ENCODE measurements at regions not wholly inside any gene's neighbourhood (a gene's known extent, or its start where the extent isn't known, plus 50 kb on each side); places are given as distances from the start of the nearest gene placed in this dataset.

DNA sequence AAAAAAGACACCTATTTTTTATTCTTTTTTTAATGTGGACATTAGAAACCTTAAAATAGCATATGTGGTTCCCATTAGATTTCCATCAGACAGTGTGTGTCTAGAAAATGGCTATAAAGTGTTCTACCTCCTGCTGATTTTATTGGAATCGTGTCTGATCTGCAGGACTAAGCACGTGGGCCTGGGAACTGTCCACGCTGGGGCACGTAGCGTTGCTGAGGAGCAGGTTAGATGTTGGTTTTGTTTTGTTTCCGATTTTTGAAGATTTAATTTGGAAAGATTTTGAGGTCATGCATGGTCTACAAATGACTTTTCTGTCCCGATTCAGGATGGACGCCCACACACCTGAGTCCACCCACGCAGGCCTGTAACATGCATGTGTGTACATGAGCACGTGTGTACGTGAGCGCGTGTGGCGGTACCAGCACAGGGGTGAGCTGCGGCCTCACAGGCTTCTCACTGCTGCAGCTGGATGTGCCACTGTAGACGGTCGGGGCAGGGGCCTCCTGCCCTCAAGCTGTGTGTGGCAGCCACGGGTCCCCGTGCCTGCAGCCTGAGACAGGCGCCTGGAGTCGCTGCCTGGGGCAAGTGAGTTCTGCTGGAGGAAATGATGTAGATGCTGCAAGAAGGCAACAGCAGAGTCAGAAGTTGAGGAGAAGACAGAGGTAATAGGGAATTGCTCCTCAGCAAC lies 99.7 kb upstream of the CTDP1 start:
- peaks cover 0 to 10% (median 0%) of the 10 kb centered on the region in 3 donors for H3K36me3 ChIP-seq (ENCODE audit: control insufficient read depth in 3 of 3, insufficient read depth in 3 of 3, low read length in 3 of 3)
- H3K4me3 ChIP-seq (ENCODE audit: low read length in 3 of 3): no peak overlapping the region
- peaks cover 20 to 28% (median 25%) of the 10 kb centered on the region in 3 donors for H3K4me1 ChIP-seq (ENCODE audit: control insufficient read depth in 3 of 3, insufficient read depth in 3 of 3, low read length in 3 of 3)
- H3K27ac ChIP-seq (ENCODE audit: low read depth, low read length): no peak overlapping the region
- no peak overlapping the region for H3K9ac ChIP-seq (ENCODE audit: low read depth in 1 of 3, low read length in 3 of 3)
- H3K9me3 ChIP-seq (ENCODE audit: control insufficient read depth in 3 of 3, low read length in 3 of 3): no peaks in the 10 kb centered on the region
- peaks cover 0 to 8% (median 6%) of the 10 kb centered on the region in 3 donors for H3K27me3 ChIP-seq (ENCODE audit: control insufficient read depth in 3 of 3, insufficient read depth in 3 of 3, low read length in 3 of 3)

DNA sequence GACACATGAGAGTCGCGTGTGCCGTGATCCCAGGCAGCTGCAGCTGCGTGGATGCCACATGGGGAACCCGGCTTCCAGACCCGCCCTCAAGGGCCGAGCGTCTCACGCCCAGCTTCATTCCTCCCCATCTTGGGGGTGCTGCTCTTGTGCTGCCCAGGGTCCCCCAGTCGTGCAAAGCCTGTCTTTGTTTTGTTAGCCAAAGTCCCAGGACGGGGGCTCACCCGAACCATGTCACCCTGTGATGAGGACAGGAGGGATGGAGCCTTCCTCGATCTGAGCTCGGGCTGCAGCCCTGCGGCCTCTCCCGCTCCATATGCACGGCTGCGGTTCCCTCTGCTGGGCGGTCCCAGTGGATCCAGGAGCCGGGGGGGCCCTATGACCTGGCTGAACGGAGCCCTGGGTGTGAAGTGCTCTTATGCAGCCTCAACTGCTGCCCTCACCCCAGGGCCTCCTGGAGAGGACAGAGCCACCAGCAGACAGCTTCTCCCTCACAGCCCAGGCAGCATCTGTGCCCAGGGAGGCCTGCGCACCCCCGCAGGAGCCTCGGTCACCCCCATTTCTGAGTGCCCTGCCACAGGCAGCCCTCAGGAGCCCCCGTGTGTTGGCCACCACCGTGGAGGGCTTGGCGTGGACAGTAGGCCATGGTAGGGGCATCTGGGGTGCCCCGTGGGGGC lies 99.0 kb upstream of the CTDP1 start:
- H3K4me1 ChIP-seq (ENCODE audit: control insufficient read depth in 3 of 3, insufficient read depth in 3 of 3, low read length in 3 of 3): peaks cover 19 to 25% (median 24%) of the 10 kb centered on the region in 3 donors
- H3K27me3 ChIP-seq (ENCODE audit: control insufficient read depth in 3 of 3, insufficient read depth in 3 of 3, low read length in 3 of 3): peaks cover 0 to 8% (median 6%) of the 10 kb centered on the region in 3 donors
- peaks cover 0 to 10% (median 0%) of the 10 kb centered on the region in 3 donors for H3K36me3 ChIP-seq (ENCODE audit: control insufficient read depth in 3 of 3, insufficient read depth in 3 of 3, low read length in 3 of 3)
- no peak overlapping the region for H3K9ac ChIP-seq (ENCODE audit: low read depth in 1 of 3, low read length in 3 of 3)
- no peak overlapping the region for H3K27ac ChIP-seq (ENCODE audit: low read depth, low read length)
- H3K9me3 ChIP-seq (ENCODE audit: control insufficient read depth in 3 of 3, low read length in 3 of 3): no peaks in the 10 kb centered on the region
- no peak overlapping the region for H3K4me3 ChIP-seq (ENCODE audit: low read length in 3 of 3)

GRCh38 chr18:79581406-79581805 lies 98.2 kb upstream of the CTDP1 start:
- Histone ChIP-seq H3K9me3 (ENCODE audit: control insufficient read depth in 3 of 3, low read length in 3 of 3) (no peaks in the 10 kb centered on the region), H3K4me3 (ENCODE audit: low read length in 3 of 3) (no peak overlapping the region), H3K36me3 (ENCODE audit: control insufficient read depth in 3 of 3, insufficient read depth in 3 of 3, low read length in 3 of 3) (peaks cover 0 to 10% (median 0%) of the 10 kb centered on the region in 3 donors), H3K4me1 (ENCODE audit: control insufficient read depth in 3 of 3, insufficient read depth in 3 of 3, low read length in 3 of 3) (peaks cover 13 to 18% (median 17%) of the 10 kb centered on the region in 3 donors), H3K9ac (ENCODE audit: low read depth in 1 of 3, low read length in 3 of 3) (no peak overlapping the region), H3K27me3 (ENCODE audit: control insufficient read depth in 3 of 3, insufficient read depth in 3 of 3, low read length in 3 of 3) (peaks cover 0 to 8% (median 6%) of the 10 kb centered on the region in 3 donors), H3K27ac (ENCODE audit: low read depth, low read length) (no peak overlapping the region)

DNA sequence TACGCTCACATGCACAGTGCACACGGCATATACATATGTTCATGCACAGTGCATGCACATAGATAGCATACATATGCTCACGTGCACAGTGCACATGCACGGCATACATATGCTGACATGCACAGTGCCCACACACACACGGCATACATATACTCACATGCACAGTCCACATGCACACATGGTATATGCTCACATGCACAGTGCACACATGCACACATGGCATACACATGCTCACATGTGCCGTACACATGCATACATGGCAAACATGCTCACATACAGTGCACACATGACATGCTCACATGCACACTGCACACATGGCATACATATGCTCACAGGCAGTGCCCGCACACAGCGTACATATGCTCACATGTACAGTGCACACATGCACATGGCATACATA lies 97.7 kb upstream of the CTDP1 start:
- H3K4me1 ChIP-seq (ENCODE audit: control insufficient read depth in 3 of 3, insufficient read depth in 3 of 3, low read length in 3 of 3): peaks cover 7 to 12% (median 12%) of the 10 kb centered on the region in 3 donors
- H3K27me3 ChIP-seq (ENCODE audit: control insufficient read depth in 3 of 3, insufficient read depth in 3 of 3, low read length in 3 of 3): peaks cover 0 to 6% (median 6%) of the 10 kb centered on the region in 3 donors
- H3K9ac ChIP-seq (ENCODE audit: low read depth in 1 of 3, low read length in 3 of 3): no peak overlapping the region
- H3K27ac ChIP-seq (ENCODE audit: low read depth, low read length): no peak overlapping the region
- H3K36me3 ChIP-seq (ENCODE audit: control insufficient read depth in 3 of 3, insufficient read depth in 3 of 3, low read length in 3 of 3): peaks cover 0 to 10% (median 0%) of the 10 kb centered on the region in 3 donors
- no peaks in the 10 kb centered on the region for H3K9me3 ChIP-seq (ENCODE audit: control insufficient read depth in 3 of 3, low read length in 3 of 3)
- H3K4me3 ChIP-seq (ENCODE audit: low read length in 3 of 3): no peak overlapping the region

DNA sequence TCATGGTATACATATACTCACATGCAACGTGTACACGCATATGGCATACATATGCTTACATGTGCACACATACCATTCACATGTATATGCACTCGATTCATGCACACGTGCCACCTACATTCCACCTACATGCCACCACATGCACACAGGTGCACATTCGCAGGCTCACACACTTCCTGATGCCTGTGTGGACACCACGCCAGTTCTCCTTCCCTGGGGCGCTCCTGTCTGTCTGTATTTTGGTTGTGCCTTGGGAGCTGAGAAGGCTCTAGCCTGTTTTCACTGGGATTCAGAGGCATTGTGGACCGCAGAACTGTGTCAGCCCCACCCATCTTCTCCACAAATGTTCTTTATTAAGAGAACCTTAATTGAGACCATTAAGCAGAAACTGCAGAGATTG lies 96.6 kb upstream of the CTDP1 start:
- Histone ChIP-seq H3K4me3 (ENCODE audit: low read length in 3 of 3) (no peak overlapping the region), H3K27me3 (ENCODE audit: control insufficient read depth in 3 of 3, insufficient read depth in 3 of 3, low read length in 3 of 3) (peaks cover 0 to 4% (median 0%) of the 10 kb centered on the region in 3 donors), H3K4me1 (ENCODE audit: control insufficient read depth in 3 of 3, insufficient read depth in 3 of 3, low read length in 3 of 3) (peaks cover under 1 to 8% (median 8%) of the 10 kb centered on the region in 3 donors), H3K27ac (ENCODE audit: low read depth, low read length) (no peak overlapping the region), H3K36me3 (ENCODE audit: control insufficient read depth in 3 of 3, insufficient read depth in 3 of 3, low read length in 3 of 3) (peaks cover 0 to 10% (median 0%) of the 10 kb centered on the region in 3 donors), H3K9ac (ENCODE audit: low read depth in 1 of 3, low read length in 3 of 3) (no peak overlapping the region), H3K9me3 (ENCODE audit: control insufficient read depth in 3 of 3, low read length in 3 of 3) (no peaks in the 10 kb centered on the region)

GRCh38 chr18:79583426-79583825 lies 96.2 kb upstream of the CTDP1 start:
- Histone ChIP-seq H3K4me1 (ENCODE audit: control insufficient read depth in 3 of 3, insufficient read depth in 3 of 3, low read length in 3 of 3) (peaks cover 5 to 11% (median 7%) of the 10 kb centered on the region in 3 donors), H3K27me3 (ENCODE audit: control insufficient read depth in 3 of 3, insufficient read depth in 3 of 3, low read length in 3 of 3) (peaks cover 0 to 4% (median 0%) of the 10 kb centered on the region in 3 donors), H3K27ac (ENCODE audit: low read depth, low read length) (no peak overlapping the region), H3K9me3 (ENCODE audit: control insufficient read depth in 3 of 3, low read length in 3 of 3) (no peaks in the 10 kb centered on the region), H3K36me3 (ENCODE audit: control insufficient read depth in 3 of 3, insufficient read depth in 3 of 3, low read length in 3 of 3) (peaks cover 0 to 10% (median 0%) of the 10 kb centered on the region in 3 donors), H3K9ac (ENCODE audit: low read depth in 1 of 3, low read length in 3 of 3) (no peak overlapping the region), H3K4me3 (ENCODE audit: low read length in 3 of 3) (no peak overlapping the region)

DNA sequence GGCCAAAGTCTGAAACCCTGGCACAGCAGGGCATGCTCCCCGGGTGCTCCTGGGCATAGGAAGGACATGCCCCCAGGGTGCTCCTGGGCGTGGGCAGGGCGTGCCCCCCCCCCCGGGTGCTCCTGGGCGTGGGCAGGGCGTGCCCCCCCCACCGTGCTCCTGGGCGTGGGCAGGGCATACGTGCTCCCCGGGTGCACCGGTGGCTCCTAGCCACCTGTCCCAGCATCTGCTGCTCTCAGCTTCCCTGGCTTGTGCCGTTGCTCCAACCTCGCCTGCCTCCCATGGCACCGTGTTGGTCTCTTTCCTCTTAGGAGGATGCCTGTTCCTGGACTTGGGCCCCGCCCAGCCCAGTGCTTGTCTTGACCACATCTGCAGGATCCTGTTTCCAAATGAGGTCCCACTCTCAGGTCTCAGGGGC lies 95.6 kb upstream of the CTDP1 start:
- Histone ChIP-seq H3K27ac (ENCODE audit: low read depth, low read length) (no peak overlapping the region), H3K4me1 (ENCODE audit: control insufficient read depth in 3 of 3, insufficient read depth in 3 of 3, low read length in 3 of 3) (peaks cover 5 to 11% (median 9%) of the 10 kb centered on the region in 3 donors), H3K4me3 (ENCODE audit: low read length in 3 of 3) (no peak overlapping the region), H3K27me3 (ENCODE audit: control insufficient read depth in 3 of 3, insufficient read depth in 3 of 3, low read length in 3 of 3) (peaks cover 0 to 4% (median 0%) of the 10 kb centered on the region in 3 donors), H3K9ac (ENCODE audit: low read depth in 1 of 3, low read length in 3 of 3) (no peak overlapping the region), H3K36me3 (ENCODE audit: control insufficient read depth in 3 of 3, insufficient read depth in 3 of 3, low read length in 3 of 3) (peaks cover 0 to 10% (median 0%) of the 10 kb centered on the region in 3 donors), H3K9me3 (ENCODE audit: control insufficient read depth in 3 of 3, low read length in 3 of 3) (no peaks in the 10 kb centered on the region)

- Histone ChIP-seq H3K27ac (ENCODE audit: low read depth, low read length) (no peak overlapping the region), H3K9me3 (ENCODE audit: control insufficient read depth in 3 of 3, low read length in 3 of 3) (no peaks in the 10 kb centered on the region), H3K36me3 (ENCODE audit: control insufficient read depth in 3 of 3, insufficient read depth in 3 of 3, low read length in 3 of 3) (peaks cover 0 to 10% (median 0%) of the 10 kb centered on the region in 3 donors), H3K4me3 (ENCODE audit: low read length in 3 of 3) (no peak overlapping the region), H3K27me3 (ENCODE audit: control insufficient read depth in 3 of 3, insufficient read depth in 3 of 3, low read length in 3 of 3) (peaks cover 2 to 4% (median 4%) of the 10 kb centered on the region in 3 donors), H3K4me1 (ENCODE audit: control insufficient read depth in 3 of 3, insufficient read depth in 3 of 3, low read length in 3 of 3) (peaks cover 10 to 16% (median 16%) of the 10 kb centered on the region in 3 donors), H3K9ac (ENCODE audit: low read depth in 1 of 3, low read length in 3 of 3) (no peak overlapping the region)
Observed at GRCh38 chr18:79584491-79585394, 94.9 kb upstream of the CTDP1 start.

DNA sequence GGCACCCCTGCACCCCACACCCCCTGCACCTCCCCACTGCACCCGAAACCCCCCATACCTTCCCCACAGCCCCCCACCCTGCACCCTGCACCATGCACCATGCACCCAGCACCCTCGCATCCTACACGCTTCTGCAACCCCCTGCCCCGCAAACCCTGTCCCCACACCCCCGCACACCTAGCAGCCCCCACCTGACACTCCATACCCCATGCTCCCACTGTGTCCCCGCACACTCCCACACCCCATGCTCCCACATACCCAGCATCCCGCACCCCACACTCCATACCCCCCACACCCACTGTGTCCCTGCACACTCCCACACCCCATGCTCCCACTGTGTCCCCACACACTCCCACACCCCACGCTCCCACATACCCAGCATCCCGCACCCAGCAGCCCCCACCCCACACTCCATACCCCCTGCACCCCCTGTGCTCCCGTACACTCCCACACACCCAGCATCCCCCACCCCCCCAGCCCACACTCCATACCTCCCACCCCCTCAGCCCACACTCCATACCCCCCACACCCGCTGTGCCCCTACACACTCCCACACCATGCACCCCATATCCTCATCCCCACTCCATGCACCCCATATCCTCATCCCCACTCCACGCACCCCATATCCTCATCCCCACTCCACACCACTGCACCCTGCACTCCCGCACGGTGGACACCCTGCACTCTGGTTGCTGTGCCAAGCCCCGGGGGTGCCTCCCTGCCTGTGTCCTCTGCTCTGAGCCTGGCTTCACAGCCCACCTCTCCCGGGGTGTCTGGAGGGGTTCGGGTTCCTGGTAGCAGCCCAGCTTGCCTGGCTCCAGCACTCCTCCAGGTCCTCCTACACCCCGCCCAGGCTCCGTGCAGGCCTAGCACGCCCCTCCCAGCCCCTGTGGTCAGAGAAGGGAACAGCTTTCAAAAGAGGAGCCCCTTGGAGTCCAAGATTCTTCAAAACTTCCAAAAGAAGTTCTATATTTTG lies 93.9 kb upstream of the CTDP1 start:
- H3K27me3 ChIP-seq (ENCODE audit: control insufficient read depth in 3 of 3, insufficient read depth in 3 of 3, low read length in 3 of 3): peaks cover 2 to 13% (median 9%) of the 10 kb centered on the region in 3 donors
- H3K27ac ChIP-seq (ENCODE audit: low read depth, low read length): no peak overlapping the region
- peaks cover 19 to 26% (median 24%) of the 10 kb centered on the region in 3 donors for H3K4me1 ChIP-seq (ENCODE audit: control insufficient read depth in 3 of 3, insufficient read depth in 3 of 3, low read length in 3 of 3)
- peaks cover 0 to 10% (median 0%) of the 10 kb centered on the region in 3 donors for H3K36me3 ChIP-seq (ENCODE audit: control insufficient read depth in 3 of 3, insufficient read depth in 3 of 3, low read length in 3 of 3)
- no peaks in the 10 kb centered on the region for H3K9me3 ChIP-seq (ENCODE audit: control insufficient read depth in 3 of 3, low read length in 3 of 3)
- H3K4me3 ChIP-seq (ENCODE audit: low read length in 3 of 3): no peak overlapping the region
- H3K9ac ChIP-seq (ENCODE audit: low read depth in 1 of 3, low read length in 3 of 3): no peak overlapping the region

All from skeletal muscle tissue (tissue), 3 donors.